ENCODE measurements at regions not wholly inside any gene's neighbourhood (a gene's known extent, or its start where the extent isn't known, plus 50 kb on each side); places are given as distances from the start of the nearest gene placed in this dataset.

DNA sequence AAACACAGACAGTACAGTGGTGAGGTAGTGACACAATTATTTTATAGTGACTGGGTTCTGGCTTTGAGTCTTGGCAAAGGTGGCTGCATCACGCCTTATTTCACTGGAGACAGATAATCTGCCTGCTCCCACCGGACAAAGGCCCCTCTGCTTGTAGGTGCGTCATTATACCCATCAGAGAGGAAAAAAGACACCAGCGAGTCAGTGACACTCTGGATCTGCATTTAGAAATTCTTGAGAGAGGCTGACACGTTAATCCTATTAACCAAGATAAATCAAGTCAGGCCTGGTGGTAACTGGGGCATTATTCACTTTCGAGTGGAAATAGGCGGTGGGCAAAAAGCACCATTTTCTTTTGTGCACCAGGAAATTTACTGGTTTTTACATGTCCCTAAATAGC, 76.2 kb downstream of the NR2F2 start:
- H3K4me1 Mint-ChIP-seq (ENCODE audit: unreplicated experiment), result peaks cover 14% of the 10 kb centered on the region
- H3K27me3 Mint-ChIP-seq (ENCODE audit: unreplicated experiment), result peaks cover 77% of the 10 kb centered on the region
- no peak overlapping the region for H3K27ac Mint-ChIP-seq (ENCODE audit: unreplicated experiment)
- H3K4me3 Mint-ChIP-seq (ENCODE audit: unreplicated experiment), result no peak overlapping the region
- H3K36me3 Mint-ChIP-seq (ENCODE audit: unreplicated experiment), result peaks cover 11% of the 10 kb centered on the region
- no peaks in the 10 kb centered on the region for H3K9me3 Mint-ChIP-seq (ENCODE audit: unreplicated experiment)
- no peak for TF ChIP-seq CTCF (IDR thresholded peaks at IDR 0.05)
- DNase-seq (ENCODE audit: extremely low spot score, unreplicated experiment), result no peak

DNA sequence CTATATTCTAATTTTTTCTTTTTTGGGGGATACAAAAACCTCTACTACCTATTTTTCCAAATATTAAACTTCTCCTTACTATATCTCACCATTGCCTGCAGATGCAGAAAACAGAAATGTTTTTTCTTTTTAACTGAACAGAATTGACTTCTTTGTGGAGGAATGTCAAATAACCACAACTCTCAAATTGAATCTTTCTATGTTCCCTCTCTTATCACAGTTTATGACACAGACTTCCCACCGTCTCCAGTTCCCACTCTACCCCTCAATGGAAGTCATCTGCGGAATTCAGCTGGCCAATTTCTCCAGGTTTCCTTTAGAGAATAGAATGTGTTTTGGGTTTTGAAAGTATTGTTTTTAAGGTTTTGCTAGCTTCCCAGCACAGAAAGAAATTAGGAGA, 77.0 kb downstream of the NR2F2 start:
- H3K36me3 Mint-ChIP-seq (ENCODE audit: unreplicated experiment), result peaks cover 8% of the 10 kb centered on the region
- H3K4me1 Mint-ChIP-seq (ENCODE audit: unreplicated experiment), result peaks cover 14% of the 10 kb centered on the region
- no peak overlapping the region for H3K27ac Mint-ChIP-seq (ENCODE audit: unreplicated experiment)
- peaks cover 77% of the 10 kb centered on the region for H3K27me3 Mint-ChIP-seq (ENCODE audit: unreplicated experiment)
- H3K4me3 Mint-ChIP-seq (ENCODE audit: unreplicated experiment), result no peak overlapping the region
- no peak for TF ChIP-seq CTCF (IDR thresholded peaks at IDR 0.05)
- no peak for DNase-seq (ENCODE audit: extremely low spot score, unreplicated experiment)
- no peaks in the 10 kb centered on the region for H3K9me3 Mint-ChIP-seq (ENCODE audit: unreplicated experiment)

- no peak for DNase-seq (ENCODE audit: extremely low spot score, unreplicated experiment)
- Mint-ChIP-seq H3K9me3 (ENCODE audit: unreplicated experiment) (no peaks in the 10 kb centered on the region), H3K36me3 (ENCODE audit: unreplicated experiment) (peaks cover 8% of the 10 kb centered on the region), H3K27ac (ENCODE audit: unreplicated experiment) (no peak overlapping the region), H3K27me3 (ENCODE audit: unreplicated experiment) (peaks cover 79% of the 10 kb centered on the region), H3K4me1 (ENCODE audit: unreplicated experiment) (peaks cover 14% of the 10 kb centered on the region), H3K4me3 (ENCODE audit: unreplicated experiment) (peak overlapping the region; percentile 64)
- TF ChIP-seq CTCF (IDR thresholded peaks at IDR 0.05), result no peak
Measured at GRCh38 chr15:96408591-96409183, 78.2 kb downstream of the NR2F2 start.

DNA sequence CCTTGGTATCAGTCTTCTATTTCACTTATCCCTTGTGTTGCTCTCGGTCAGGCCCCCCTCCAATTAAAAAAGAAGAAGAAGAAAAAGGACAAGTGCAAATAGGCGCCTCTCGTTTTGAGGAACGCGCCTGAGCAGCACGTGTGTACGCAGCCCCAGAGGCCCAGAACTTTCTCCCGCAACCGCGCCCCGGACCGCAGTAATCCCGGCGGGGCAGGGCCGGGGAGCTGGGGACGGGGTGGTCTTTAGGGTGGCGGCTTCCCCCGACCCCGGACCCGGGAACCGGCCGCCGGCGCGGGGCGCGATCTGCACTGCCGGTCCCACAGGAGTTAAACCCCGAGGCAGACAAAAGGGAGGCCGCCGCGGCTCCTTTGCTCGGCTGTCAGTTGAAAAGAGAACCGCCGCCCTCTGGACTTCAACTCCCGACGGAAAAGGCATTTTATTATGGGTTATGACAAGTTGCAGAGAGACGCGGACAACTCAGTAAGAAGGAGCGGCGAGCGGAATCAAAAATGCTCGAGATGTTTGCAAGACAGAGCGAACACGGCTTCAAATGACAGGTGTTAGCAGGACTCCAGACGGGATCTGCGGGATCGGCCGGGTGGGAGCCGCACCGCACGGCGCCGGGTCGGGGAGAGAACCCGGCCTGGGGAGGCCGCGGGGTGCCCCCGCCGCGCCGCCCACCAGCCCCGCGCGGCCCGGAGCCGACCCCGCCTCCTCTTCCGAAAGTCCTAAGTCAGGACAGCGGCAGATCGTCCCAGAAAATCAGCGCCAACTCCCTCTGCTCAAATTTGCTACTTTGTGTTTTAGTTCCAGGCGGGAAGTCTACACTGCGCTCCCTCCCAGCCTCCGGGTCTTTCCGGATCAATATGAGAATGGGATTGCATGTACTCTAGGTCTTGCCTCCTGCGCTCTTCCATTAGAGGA, 79.0 kb downstream of the NR2F2 start:
- Mint-ChIP-seq H3K4me1 (ENCODE audit: unreplicated experiment) (peaks cover 14% of the 10 kb centered on the region), H3K27ac (ENCODE audit: unreplicated experiment) (no peak overlapping the region), H3K4me3 (ENCODE audit: unreplicated experiment) (peak overlapping the region; percentile 65), H3K36me3 (ENCODE audit: unreplicated experiment) (peaks cover 8% of the 10 kb centered on the region), H3K9me3 (ENCODE audit: unreplicated experiment) (no peaks in the 10 kb centered on the region), H3K27me3 (ENCODE audit: unreplicated experiment) (peaks cover 84% of the 10 kb centered on the region)
- no peak for TF ChIP-seq CTCF (IDR thresholded peaks at IDR 0.05)
- no peak for DNase-seq (ENCODE audit: extremely low spot score, unreplicated experiment)

Data from osteocyte (in vitro differentiated cells).